ENCODE measurements at regions not wholly inside any gene's neighbourhood (a gene's known extent, or its start where the extent isn't known, plus 50 kb on each side); places are given as distances from the start of the nearest gene placed in this dataset.

GRCh38 chr3:94303897-94304296, 241.0 kb downstream of the NSUN3 start (continued):
- TF ChIP-seq NRF1 (IDR thresholded peaks at IDR 0.05; ENCODE audit: low read depth, low read length) (no peak), MAX (IDR thresholded peaks at IDR 0.05) (no peak), POU5F1 (IDR thresholded peaks at IDR 0.05; ENCODE audit: low read depth, low read length) (no peak), CTCF (IDR thresholded peaks at IDR 0.05; ENCODE audit: control extremely low read depth in 1 of 3, insufficient read depth in 1 of 3, low read depth in 1 of 3, low read length in 3 of 3) (peak in 1 of 3 experiments; percentile 7; a peak in 1 of 4 replicates), SP4 (IDR thresholded peaks at IDR 0.05; ENCODE audit: low read length) (no peak), TAF1 (IDR thresholded peaks at IDR 0.05; ENCODE audit: low read depth, low read length) (no peak)

Measured in H1 (cell line).